DND-41 (cell line): ENCODE measurements at regions not wholly inside any gene's neighbourhood (a gene's known extent, or its start where the extent isn't known, plus 50 kb on each side); places are given as distances from the start of the nearest gene placed in this dataset.

Experiments used
- ATAC-seq: fragments of 200-7000 bp; cut with Tn5 transposase; 3 replicates; pipeline ENCODE4 v1.9.1; 2021; ENCODE audit warnings: low read depth; ENCODE audit not compliant: insufficient read depth
- DNase-seq: peaks from one replicate; pipeline ENCODE4 v3.0.0-alpha.2; 2020
- H2AFZ ChIP-seq: 2 replicates; pipeline ENCODE4 v1.6.0; 2012; ENCODE audit warnings: low read depth, low read length
- H3K27ac ChIP-seq: 2 replicates; pipeline ENCODE4 v1.5.1; 2012; ENCODE audit warnings: low read length, inconsistent platforms
- H3K27me3 ChIP-seq: fragments of 200-600 bp; sonication (generic); 2 replicates; pipeline ENCODE4 v1.6.0; 2012; ENCODE audit warnings: low read length, mild to moderate bottlenecking, inconsistent platforms; ENCODE audit not compliant: insufficient read depth, poor library complexity
- H3K36me3 ChIP-seq: 2 replicates; pipeline ENCODE4 v1.5.1; 2012; ENCODE audit warnings: low read length, inconsistent platforms; ENCODE audit not compliant: insufficient read depth
- H3K4me1 ChIP-seq: 2 replicates; pipeline ENCODE4 v1.5.1; 2012; ENCODE audit warnings: mild to moderate bottlenecking, low read length; ENCODE audit not compliant: insufficient read depth
- H3K4me2 ChIP-seq: 2 replicates; pipeline ENCODE4 v1.6.0; 2012; ENCODE audit warnings: mild to moderate bottlenecking, moderate library complexity, low read length, inconsistent platforms; ENCODE audit not compliant: insufficient read depth
- H3K4me3 ChIP-seq, 2 experiments: fragments of 200-600 bp in 1 of 2; shearing (Covaris generic) in 1 of 2; 2 replicates each; pipeline ENCODE4 v1.5.1; 2012 to 2016; ENCODE audit warnings: inconsistent platforms in 2 of 2, low read length in 2 of 2, mild to moderate bottlenecking in 2 of 2, low read depth in 1 of 2, moderate library complexity in 1 of 2
- H3K79me2 ChIP-seq: 2 replicates; pipeline ENCODE4 v1.6.0; 2012; ENCODE audit warnings: low read length, inconsistent platforms; ENCODE audit not compliant: insufficient read depth
- H3K9ac ChIP-seq: 2 replicates; pipeline ENCODE4 v1.6.0; 2012; ENCODE audit warnings: low read depth, mild to moderate bottlenecking, inconsistent platforms, low read length, moderate library complexity
- H3K9me3 ChIP-seq: 2 replicates; pipeline ENCODE4 v1.5.1; 2012; ENCODE audit warnings: low read length, moderate library complexity, mild to moderate bottlenecking, inconsistent platforms; ENCODE audit not compliant: insufficient read depth, severe bottlenecking
- H4K20me1 ChIP-seq: 2 replicates; pipeline ENCODE4 v1.6.0; 2012; ENCODE audit warnings: low read length; ENCODE audit not compliant: insufficient read depth
- EZH2 ChIP-seq: IDR thresholded peaks from 3 replicates; pipeline ENCODE4 v1.6.1; 2012; ENCODE audit warnings: borderline replicate concordance, low read depth, mild to moderate bottlenecking, moderate library complexity, low read length, inconsistent platforms; ENCODE audit not compliant: severe bottlenecking
- TF ChIP-seq, protein P1 (sequence below): IDR thresholded peaks from 2 replicates; pipeline ENCODE4 v1.5.1; 2012; ENCODE audit warnings: borderline replicate concordance, low read length, moderate library complexity, mild to moderate bottlenecking; ENCODE audit not compliant: poor library complexity, severe bottlenecking; ENCODE audit errors: extremely low read depth

DNA sequence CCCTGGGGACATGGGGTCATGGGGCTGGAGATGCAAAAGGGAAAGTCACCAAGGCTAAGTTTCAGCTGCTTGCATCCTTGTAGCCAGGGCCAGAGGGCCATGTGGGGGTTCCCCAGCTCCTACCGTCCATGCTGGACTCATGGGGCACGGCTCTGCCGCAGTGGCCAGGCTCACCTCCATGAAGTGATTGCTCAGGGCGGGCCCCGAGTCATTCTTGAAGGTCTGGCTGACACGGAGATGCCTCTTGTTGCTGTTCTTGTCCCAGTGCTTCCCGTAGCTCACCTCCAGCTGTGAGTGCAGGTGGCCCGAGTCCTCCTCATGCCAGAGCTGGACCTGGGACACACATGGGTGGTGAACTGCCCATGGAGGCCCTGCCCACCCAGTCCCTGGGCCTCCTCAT, 114.5 kb downstream of the RMI2 start:
- DNase-seq = no peak
- Histone ChIP-seq H3K36me3 (no peaks in the 10 kb centered on the region), H3K9me3 (no peaks in the 10 kb centered on the region), H3K27me3 (peaks cover under 1% of the 10 kb centered on the region), H3K4me2 (no peak overlapping the region), H4K20me1 (no peaks in the 10 kb centered on the region; the same call in 1 of the 2 replicates), H3K4me3 (no peak overlapping the region), H3K4me1 (no peaks in the 10 kb centered on the region), H3K27ac (no peak overlapping the region), H3K9ac (no peak overlapping the region), H3K79me2 (no peaks in the 10 kb centered on the region), H2AFZ (no peak overlapping the region)
- no peak for TF ChIP-seq EZH2
- TF ChIP-seq, protein P1, sequence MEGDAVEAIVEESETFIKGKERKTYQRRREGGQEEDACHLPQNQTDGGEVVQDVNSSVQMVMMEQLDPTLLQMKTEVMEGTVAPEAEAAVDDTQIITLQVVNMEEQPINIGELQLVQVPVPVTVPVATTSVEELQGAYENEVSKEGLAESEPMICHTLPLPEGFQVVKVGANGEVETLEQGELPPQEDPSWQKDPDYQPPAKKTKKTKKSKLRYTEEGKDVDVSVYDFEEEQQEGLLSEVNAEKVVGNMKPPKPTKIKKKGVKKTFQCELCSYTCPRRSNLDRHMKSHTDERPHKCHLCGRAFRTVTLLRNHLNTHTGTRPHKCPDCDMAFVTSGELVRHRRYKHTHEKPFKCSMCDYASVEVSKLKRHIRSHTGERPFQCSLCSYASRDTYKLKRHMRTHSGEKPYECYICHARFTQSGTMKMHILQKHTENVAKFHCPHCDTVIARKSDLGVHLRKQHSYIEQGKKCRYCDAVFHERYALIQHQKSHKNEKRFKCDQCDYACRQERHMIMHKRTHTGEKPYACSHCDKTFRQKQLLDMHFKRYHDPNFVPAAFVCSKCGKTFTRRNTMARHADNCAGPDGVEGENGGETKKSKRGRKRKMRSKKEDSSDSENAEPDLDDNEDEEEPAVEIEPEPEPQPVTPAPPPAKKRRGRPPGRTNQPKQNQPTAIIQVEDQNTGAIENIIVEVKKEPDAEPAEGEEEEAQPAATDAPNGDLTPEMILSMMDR = no peak
- ATAC-seq = no peak

DNA sequence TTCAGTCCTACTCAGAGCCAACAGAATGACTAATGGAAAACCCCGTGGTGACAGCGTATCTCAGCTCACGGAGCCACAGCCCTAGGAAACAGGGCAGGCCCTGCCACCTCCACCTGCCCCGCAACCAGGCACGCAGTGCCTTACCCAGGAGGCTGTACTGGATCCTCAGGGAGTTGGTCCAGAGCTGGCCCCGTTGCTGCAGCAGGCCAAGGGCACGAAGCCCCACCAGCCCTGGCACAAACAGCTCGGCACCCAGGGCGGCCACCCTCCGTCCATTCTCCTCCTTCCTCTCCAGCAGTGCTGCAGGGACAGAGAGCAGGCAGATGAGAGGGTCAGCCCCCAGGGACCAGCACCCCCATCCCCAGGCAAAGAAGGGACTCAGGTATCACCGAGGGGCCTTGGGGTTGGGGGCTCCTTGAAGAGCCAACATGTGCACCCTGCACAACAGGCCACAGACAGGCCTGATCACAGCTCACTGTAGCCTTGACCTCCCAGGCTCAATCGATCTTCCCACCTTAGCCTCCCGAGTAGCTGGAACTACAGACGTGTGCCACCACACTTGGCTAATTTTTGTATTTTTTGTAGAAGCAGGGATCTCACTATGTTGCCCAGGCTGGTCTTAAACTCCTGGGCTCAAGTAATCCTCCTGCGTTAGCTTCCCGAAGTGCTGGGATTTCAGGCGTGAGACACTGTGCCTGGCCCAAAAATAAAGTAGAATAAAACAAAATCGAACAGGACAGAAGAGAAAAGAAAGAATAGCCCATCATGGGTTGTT, 115.7 kb downstream of the RMI2 start:
- Histone ChIP-seq H3K36me3 (no peaks in the 10 kb centered on the region), H3K9me3 (no peaks in the 10 kb centered on the region), H3K4me1 (no peaks in the 10 kb centered on the region), H4K20me1 (no peaks in the 10 kb centered on the region; the same call in 1 of the 2 replicates), H2AFZ (no peak overlapping the region), H3K9ac (no peak overlapping the region), H3K79me2 (no peaks in the 10 kb centered on the region), H3K4me2 (no peak overlapping the region), H3K4me3 (no peak overlapping the region), H3K27ac (no peak overlapping the region), H3K27me3 (no peaks in the 10 kb centered on the region)
- TF ChIP-seq, protein P1 = no peak
- no peak for TF ChIP-seq EZH2
- no peak for ATAC-seq
- no peak for DNase-seq

DNA sequence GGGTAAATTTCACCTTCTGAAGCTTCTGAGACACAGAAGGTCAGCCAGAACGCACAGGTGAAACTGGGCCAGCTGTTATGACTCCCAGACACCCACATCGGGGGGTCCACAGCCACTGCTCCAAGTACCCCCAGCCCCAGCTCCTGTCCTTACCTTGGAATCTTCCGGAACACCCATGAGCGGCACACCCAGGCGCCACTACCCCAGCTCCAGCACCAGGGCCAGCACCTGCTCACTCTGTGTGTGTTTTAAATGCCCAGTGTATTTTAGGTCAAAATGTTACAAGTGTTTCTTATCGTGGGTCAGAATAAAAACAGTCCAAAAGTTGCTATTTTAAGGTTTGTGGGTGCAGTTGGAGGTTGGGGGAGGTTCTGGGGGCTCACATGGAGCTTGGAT, 116.3 kb downstream of the RMI2 start:
- no peaks in the 10 kb centered on the region for H3K9me3 ChIP-seq
- H2AFZ ChIP-seq = no peak overlapping the region
- H3K4me2 ChIP-seq = no peak overlapping the region
- no peak overlapping the region for H3K27ac ChIP-seq
- no peaks in the 10 kb centered on the region for H3K79me2 ChIP-seq
- ATAC-seq (no peak), DNase-seq (no peak)
- H3K4me1 ChIP-seq = no peaks in the 10 kb centered on the region
- no peaks in the 10 kb centered on the region for H3K27me3 ChIP-seq
- no peaks in the 10 kb centered on the region; the same call in 1 of the 2 replicates for H4K20me1 ChIP-seq
- TF ChIP-seq, protein P1 = no peak
- TF ChIP-seq EZH2 = no peak
- no peak overlapping the region for H3K4me3 ChIP-seq
- no peaks in the 10 kb centered on the region for H3K36me3 ChIP-seq
- H3K9ac ChIP-seq = no peak overlapping the region
